Adrenal gland (tissue), 9 donors: ENCODE measurements at regions not wholly inside any gene's neighbourhood (a gene's known extent, or its start where the extent isn't known, plus 50 kb on each side); places are given as distances from the start of the nearest gene placed in this dataset.

Source experiments
- DNase-seq, 7 donors: peaks; one replicate each; pipeline ENCODE4 v3.0.0-alpha.2; 2019 to 2020
- H3K27ac ChIP-seq, 5 donors: fragments of 200-600 bp; sonication (generic) in 4 of 5; 1 replicate in 3 of 5; 2 replicates in 2 of 5; pipeline versions ENCODE4 v1.5.1 to v1.8.0; 2016 to 2020; ENCODE audit warnings: mild to moderate bottlenecking in 1 of 5
- H3K27me3 ChIP-seq: fragments of 200-600 bp; 2 replicates; pipeline ENCODE4 v1.8.0; 2021
- H3K36me3 ChIP-seq, 2 donors: fragments of 200-600 bp; replicated peaks in 1 of 2; 1 replicate in 1 of 2; 2 replicates in 1 of 2; pipeline versions ENCODE4 v1.5.1 to v1.8.0; 2018 to 2022
- H3K4me1 ChIP-seq, 2 donors: fragments of 200-600 bp; replicated peaks in 1 of 2; 1 replicate in 1 of 2; 2 replicates in 1 of 2; pipeline versions ENCODE4 v1.5.1 to v1.8.0; 2018 to 2021
- H3K4me3 ChIP-seq, 4 donors: fragments of 200-600 bp; sonication (generic) in 3 of 4; one replicate each; pipeline ENCODE4 v1.5.1; 2016 to 2018
- H3K9me3 ChIP-seq, 3 donors: fragments of 200-600 bp; sonication (generic) in 1 of 3; replicated peaks in 1 of 3; 1 replicate in 2 of 3; 2 replicates in 1 of 3; pipeline versions ENCODE4 v1.5.1 to v1.8.0; 2016 to 2021
- CTCF ChIP-seq, 6 experiments: fragments of 450-650 bp in 4 of 6; fragments of 200-600 bp in 2 of 6; sonication (generic) in 1 of 6; IDR thresholded peaks; 1 replicate in 5 of 6; 2 replicates in 1 of 6; pipeline versions ENCODE4 v1.5.1 to v1.8.0; 2016 to 2021; ENCODE audit warnings: antibody characterized with exemption in 6 of 6, mild to moderate bottlenecking in 2 of 6, moderate library complexity in 1 of 6
- POLR2A ChIP-seq, 2 donors: fragments of 450-650 bp; IDR thresholded peaks; one replicate each; pipeline ENCODE4 v1.6.1; 2017; ENCODE audit warnings: antibody characterized with exemption in 2 of 2, mild to moderate bottlenecking in 2 of 2, moderate library complexity in 1 of 2
- WGBS, 4 donors: extraction: QIAGEN DNeasy Blood & Tissue Kit in 2 of 4; methylation state at CpG; one replicate each; pipeline versions ENCODE4 v1.1.5 to v1.1.7; 2013 to 2017; 5-methylcytosine and 5-hydroxymethylcytosine counted together
- intact Hi-C, 2 donors: fragments of 100-400 bp; cut with DNase I; formaldehyde crosslinking; loops; one replicate each; pipeline versions ENCODE4 v1.14.1 to v1.15.0; 2022 to 2023
- donor health status: healthy with polysubstance abuse.
- donor health status: Bipolar disorder and iron deficiency.
- donor health status: DM: yes; HTN: yes; CAD: no.
- donor health status: DM: no; HTN: no; CAD: no.
- donor health status: DM: no; HTN: no; CAD: no.

- DNase-seq, result peak in 1 of 7 donors; percentile 37
- Histone ChIP-seq H3K27me3 (no peaks in the 10 kb centered on the region), H3K4me1 (no peaks in the 10 kb centered on the region), H3K9me3 (no peaks in the 10 kb centered on the region), H3K36me3 (no peaks in the 10 kb centered on the region), H3K4me3 (no peak overlapping the region), H3K27ac (no peak overlapping the region)
- TF ChIP-seq POLR2A (IDR thresholded peaks at IDR 0.05) (no peak), CTCF (IDR thresholded peaks at IDR 0.05) (no peak)
- intact Hi-C loops, result no loop called here
- 78 to 97% (median 82%) methylated on average over 9 of the region's 9 CpGs for WGBS, 4 donors
These were observed 274.2 kb downstream of the XXYLT1 start for GRCh38 chr3:194996746-194997145.

GRCh38 chr3:194998417-194998816 is 272.5 kb downstream of the XXYLT1 start:
- DNase-seq, result peak in 1 of 7 donors; percentile 18
- intact Hi-C loops, result no loop called here

GRCh38 chr3:194998948-194999347 is 272.0 kb downstream of the XXYLT1 start:
- H3K27ac ChIP-seq, result no peak overlapping the region
- H3K9me3 ChIP-seq, result no peaks in the 10 kb centered on the region
- 81 to 85% (median 82%) methylated on average over 5 of the region's 5 CpGs for whole genome bisulfite sequencing, 4 donors
- no peaks in the 10 kb centered on the region for H3K27me3 ChIP-seq
- TF ChIP-seq POLR2A (IDR thresholded peaks at IDR 0.05) (no peak), CTCF (IDR thresholded peaks at IDR 0.05) (no peak)
- H3K4me1 ChIP-seq, result no peaks in the 10 kb centered on the region
- intact Hi-C loops, result no loop called here
- DNase-seq, result peak in 1 of 7 donors; percentile 15
- H3K4me3 ChIP-seq, result no peak overlapping the region
- no peaks in the 10 kb centered on the region for H3K36me3 ChIP-seq

More at GRCh38 chr3:194998417-194998816, 272.5 kb downstream of the XXYLT1 start:
- H3K4me1 ChIP-seq, result no peaks in the 10 kb centered on the region
- TF ChIP-seq POLR2A (IDR thresholded peaks at IDR 0.05), result no peak
- no peak for TF ChIP-seq CTCF (IDR thresholded peaks at IDR 0.05)
- H3K27me3 ChIP-seq, result no peaks in the 10 kb centered on the region
- H3K27ac ChIP-seq, result no peak overlapping the region
- H3K36me3 ChIP-seq, result no peaks in the 10 kb centered on the region
- 75 to 84% (median 78%) methylated on average over 6 of the region's 6 CpGs for WGBS, 4 donors
- H3K4me3 ChIP-seq, result no peak overlapping the region
- no peaks in the 10 kb centered on the region for H3K9me3 ChIP-seq

GRCh38 chr3:194999491-194999890 is 271.5 kb downstream of the XXYLT1 start:
- peak in 1 of 7 donors; percentile 21 for DNase-seq

More at GRCh38 chr3:194999491-194999890, 271.5 kb downstream of the XXYLT1 start:
- intact Hi-C loops, result no loop called here
- Histone ChIP-seq H3K36me3 (no peaks in the 10 kb centered on the region), H3K9me3 (no peaks in the 10 kb centered on the region), H3K27ac (no peak overlapping the region), H3K4me3 (no peak overlapping the region), H3K27me3 (no peaks in the 10 kb centered on the region), H3K4me1 (no peaks in the 10 kb centered on the region)
- TF ChIP-seq POLR2A (IDR thresholded peaks at IDR 0.05) (no peak), CTCF (IDR thresholded peaks at IDR 0.05) (no peak)
- WGBS, 4 donors, result 79 to 88% (median 82%) methylated on average over 5 to 6 of the region's 6 CpGs
